Stimulated activated CD8-positive, alpha-beta memory T cell treated with anti-CD3 and anti-CD28 coated beads, Interleukin-15, amount 100 ng/mL, for 48 hours (primary cell): ENCODE measurements at regions not wholly inside any gene's neighbourhood (a gene's known extent, or its start where the extent isn't known, plus 50 kb on each side); places are given as distances from the start of the nearest gene placed in this dataset.
"Not testable (repeated sequence)": the region's sequence is repeated elsewhere in the genome, so short reads cannot be mapped to it uniquely, and the experiment has no call there.

Experiments used
- DNase-seq, 2 donors: peaks; one replicate each; pipeline ENCODE4 v3.0.0-alpha.2; 2020; ENCODE audit warnings: low read depth in 2 of 2

- DNase-seq = no peak
These were observed 145.7 kb upstream of the PKN2 start for GRCh38 chr1:88538222-88538899.

GRCh38 chr1:88540255-88540654 is 143.8 kb upstream of the PKN2 start:
- DNase-seq = no peak

GRCh38 chr1:88541596-88541995 is 142.5 kb upstream of the PKN2 start:
- DNase-seq = no peak

GRCh38 chr1:88544195-88544594 is 139.9 kb upstream of the PKN2 start:
- DNase-seq = no peak

- DNase-seq = no peak
These were observed 134.5 kb upstream of the PKN2 start for GRCh38 chr1:88549536-88549935.

GRCh38 chr1:88552226-88552625 is 131.8 kb upstream of the PKN2 start:
- DNase-seq = no peak

- no peak for DNase-seq
These were observed 127.1 kb upstream of the PKN2 start for GRCh38 chr1:88557014-88557413.

- DNase-seq = no peak
These were observed 123.5 kb upstream of the PKN2 start for GRCh38 chr1:88560621-88561020.

- DNase-seq = no peak
These were observed 121.1 kb upstream of the PKN2 start for GRCh38 chr1:88562991-88563390.

- DNase-seq = no peak
These were observed 117.3 kb upstream of the PKN2 start for GRCh38 chr1:88566615-88567387.

GRCh38 chr1:88571506-88571905 is 112.6 kb upstream of the PKN2 start:
- DNase-seq = no peak

- DNase-seq = no peak
These were observed 104.5 kb upstream of the PKN2 start for GRCh38 chr1:88579598-88579997.

GRCh38 chr1:88581703-88582102 is 102.4 kb upstream of the PKN2 start:
- no peak for DNase-seq

- no peak for DNase-seq
These were observed 90.7 kb upstream of the PKN2 start for GRCh38 chr1:88593358-88593757.

- DNase-seq = no peak
These were observed 88.6 kb upstream of the PKN2 start for GRCh38 chr1:88595355-88596002.

- not testable (repeated sequence) for DNase-seq
These were observed 86.1 kb upstream of the PKN2 start for GRCh38 chr1:88597973-88598372.

- DNase-seq = no peak
These were observed 75.7 kb upstream of the PKN2 start for GRCh38 chr1:88608139-88608943.

- DNase-seq = no peak
These were observed 75.0 kb upstream of the PKN2 start for GRCh38 chr1:88609051-88609450.

- DNase-seq = no peak
These were observed 73.4 kb upstream of the PKN2 start for GRCh38 chr1:88610687-88611086.

GRCh38 chr1:88612292-88612691 is 71.8 kb upstream of the PKN2 start:
- no peak for DNase-seq

GRCh38 chr1:88612773-88613172 is 71.3 kb upstream of the PKN2 start:
- no peak for DNase-seq

GRCh38 chr1:88618331-88618730 is 65.7 kb upstream of the PKN2 start:
- no peak for DNase-seq
